OCI-LY7 (cell line): ENCODE measurements at regions not wholly inside any gene's neighbourhood (a gene's known extent, or its start where the extent isn't known, plus 50 kb on each side); places are given as distances from the start of the nearest gene placed in this dataset.

ENCODE experiments used
- BruUV-seq: library from RNA; stranded (reverse); fragments of 400-500 nt; replicated peaks from 2 replicates; lab custom pipeline; 2021; lab: Mats Ljungman, UMichigan
- CTCF ChIA-PET: fragments of 300-600 bp; sonication (Branson Sonifier 250); formaldehyde crosslinking; loops from one replicate; lab custom pipeline; 2022; ENCODE audit warnings: antibody characterized with exemption; ENCODE audit not compliant: unreplicated experiment; lab: Charles Lee
- POLR2A ChIA-PET: fragments of 300-600 bp; sonication (Branson Sonifier 250); formaldehyde crosslinking; loops from one replicate; lab custom pipeline; 2022; ENCODE audit warnings: antibody characterized with exemption; lab: Charles Lee
- DNase-seq: peaks from one replicate; pipeline ENCODE4 v3.0.0-alpha.2; 2015; ENCODE audit warnings: low spot score
- H2AFZ ChIP-seq: fragments of 200-600 bp; sonication (generic), shearing (Covaris generic); 2 replicates; pipeline ENCODE4 v1.6.1; 2014; ENCODE audit warnings: mild to moderate bottlenecking, antibody characterized with exemption, low read length, moderate library complexity
- H3K27ac ChIP-seq: fragments of 200-600 bp; sonication (generic); 2 replicates; pipeline ENCODE4 v1.5.1; 2014; ENCODE audit warnings: mixed run types, low read depth, mild to moderate bottlenecking, moderate library complexity, low read length, inconsistent platforms; ENCODE audit not compliant: poor library complexity, severe bottlenecking
- H3K36me3 ChIP-seq: fragments of 200-600 bp; sonication (generic); 2 replicates; pipeline ENCODE4 v1.6.1; 2014; ENCODE audit warnings: mild to moderate bottlenecking, antibody characterized with exemption, low read length, moderate library complexity, mixed read lengths; ENCODE audit not compliant: insufficient read depth
- H3K4me1 ChIP-seq: fragments of 200-600 bp; sonication (generic); 2 replicates; pipeline ENCODE4 v1.5.1; 2014; ENCODE audit warnings: mild to moderate bottlenecking, low read length; ENCODE audit not compliant: insufficient read depth, poor library complexity, severe bottlenecking
- H3K4me2 ChIP-seq: fragments of 200-600 bp; sonication (generic); 2 replicates; pipeline ENCODE4 v1.6.1; 2014; ENCODE audit warnings: mild to moderate bottlenecking, low read length
- H3K4me3 ChIP-seq: fragments of 200-600 bp; sonication (generic); 2 replicates; pipeline ENCODE4 v1.5.1; 2014; ENCODE audit warnings: mild to moderate bottlenecking, low read depth, low read length; ENCODE audit not compliant: poor library complexity, severe bottlenecking
- H3K79me2 ChIP-seq: fragments of 200-600 bp; sonication (generic); 2 replicates; pipeline ENCODE4 v1.6.1; 2016; ENCODE audit warnings: low read depth, mild to moderate bottlenecking, low read length, moderate library complexity, mixed read lengths; ENCODE audit not compliant: insufficient read depth
- H3K9me2 ChIP-seq: fragments of 200-600 bp; sonication (generic); 2 replicates; pipeline ENCODE4 v1.6.1; 2016; ENCODE audit warnings: mild to moderate bottlenecking, low read length, mixed read lengths; ENCODE audit not compliant: insufficient read depth
- H3K9me3 ChIP-seq: fragments of 200-600 bp; sonication (generic); 2 replicates; pipeline ENCODE4 v1.6.1; 2014; ENCODE audit warnings: mild to moderate bottlenecking, mixed run types, low read length, mixed read lengths
- H4K20me1 ChIP-seq: fragments of 200-600 bp; sonication (generic); 2 replicates; pipeline ENCODE4 v1.6.1; 2014; ENCODE audit warnings: mild to moderate bottlenecking, antibody characterized with exemption, low read length, moderate library complexity, mixed read lengths; ENCODE audit not compliant: insufficient read depth
- CTCF ChIP-seq: fragments of 200-600 bp; sonication (generic); conservative IDR thresholded peaks from 2 replicates; pipeline ENCODE4 v1.5.1; 2014; ENCODE audit warnings: mild to moderate bottlenecking, antibody characterized with exemption, low read length, moderate library complexity, mixed read lengths
- EZH2phosphoT487 ChIP-seq: fragments of 200-600 bp; sonication (generic); IDR thresholded peaks from 2 replicates; pipeline ENCODE4 v1.6.1; 2018; ENCODE audit warnings: low read depth, borderline replicate concordance, mild to moderate bottlenecking, mixed run types, antibody characterized with exemption, low read length, moderate library complexity, mixed read lengths
- intact Hi-C: fragments of 100-400 bp; cut with micrococcal nuclease; formaldehyde crosslinking; loops from one replicate; pipeline ENCODE4 v1.10.0; 2022; ENCODE audit not compliant: unreplicated experiment

GRCh38 chr12:30569426-30569825 lies 126.2 kb downstream of the IPO8 start:
- H3K4me2 ChIP-seq, result no peak overlapping the region
- H3K4me3 ChIP-seq, result no peak overlapping the region
- intact Hi-C loops, result no loop called here
- TF ChIP-seq EZH2phosphoT487 (no peak), CTCF (no peak)
- ChIA-PET POLR2A (no interaction called here), CTCF (no interaction called here)
- no peaks in the 10 kb centered on the region for H3K9me3 ChIP-seq
- no peak overlapping the region for H2AFZ ChIP-seq
- H3K79me2 ChIP-seq, result no peaks in the 10 kb centered on the region
- no peaks in the 10 kb centered on the region for H3K36me3 ChIP-seq
- BruUV-seq, result no TSS peak
- DNase-seq, result no peak
- H3K27ac ChIP-seq, result no peak overlapping the region
- H4K20me1 ChIP-seq, result no peaks in the 10 kb centered on the region
- H3K9me2 ChIP-seq, result no peaks in the 10 kb centered on the region
- H3K4me1 ChIP-seq, result no peaks in the 10 kb centered on the region

GRCh38 chr12:30568453-30568852 lies 127.2 kb downstream of the IPO8 start:
- no peak for TF ChIP-seq CTCF
- no peak for TF ChIP-seq EZH2phosphoT487
- no peak overlapping the region for H3K27ac ChIP-seq
- no peaks in the 10 kb centered on the region for H3K9me2 ChIP-seq
- no peak overlapping the region for H3K4me3 ChIP-seq
- no TSS peak for BruUV-seq
- H3K4me1 ChIP-seq, result no peaks in the 10 kb centered on the region
- ChIA-PET CTCF (no interaction called here), POLR2A (no interaction called here)
- H3K9me3 ChIP-seq, result no peaks in the 10 kb centered on the region
- H3K36me3 ChIP-seq, result no peaks in the 10 kb centered on the region
- H4K20me1 ChIP-seq, result no peaks in the 10 kb centered on the region
- H3K79me2 ChIP-seq, result no peaks in the 10 kb centered on the region
- H2AFZ ChIP-seq, result no peak overlapping the region
- intact Hi-C loops, result no loop called here
- no peak overlapping the region for H3K4me2 ChIP-seq
- no peak for DNase-seq

- Histone ChIP-seq H3K4me3 (no peak overlapping the region), H4K20me1 (no peaks in the 10 kb centered on the region), H3K4me1 (no peaks in the 10 kb centered on the region), H3K36me3 (no peaks in the 10 kb centered on the region), H3K4me2 (no peak overlapping the region), H3K9me2 (no peaks in the 10 kb centered on the region), H3K9me3 (no peaks in the 10 kb centered on the region), H3K27ac (no peak overlapping the region), H2AFZ (no peak overlapping the region), H3K79me2 (no peaks in the 10 kb centered on the region)
- intact Hi-C loops, result no loop called here
- BruUV-seq, result no TSS peak
- ChIA-PET CTCF (no interaction called here), POLR2A (no interaction called here)
- no peak for DNase-seq
- TF ChIP-seq CTCF, result no peak
- no peak for TF ChIP-seq EZH2phosphoT487
Observed at GRCh38 chr12:30567082-30567481, 128.6 kb downstream of the IPO8 start.
